ENCODE measurements at regions not wholly inside any gene's neighbourhood (a gene's known extent, or its start where the extent isn't known, plus 50 kb on each side); places are given as distances from the start of the nearest gene placed in this dataset.

DNA sequence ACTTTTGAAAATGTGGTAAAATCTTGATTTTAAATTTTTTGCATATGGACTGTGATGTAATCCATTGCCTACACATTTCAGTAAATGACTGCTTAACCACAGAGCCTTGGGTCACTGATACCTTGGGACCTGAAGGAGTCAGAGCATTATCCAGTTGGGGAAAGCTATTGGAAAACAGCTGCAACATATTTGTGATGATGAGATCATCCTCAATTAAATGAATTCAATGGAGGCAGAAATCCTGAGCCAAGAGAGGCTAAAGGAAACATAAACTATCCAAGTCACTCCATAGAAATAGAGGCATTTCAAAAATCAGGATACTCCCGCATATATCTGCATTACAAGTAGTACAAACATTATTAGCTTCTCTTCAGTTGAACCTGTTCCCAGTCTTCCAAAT lies 99.8 kb upstream of the PRMT6 start:
- H3K4me1 ChIP-seq (ENCODE audit: low read depth) = no peaks in the 10 kb centered on the region
- no peaks in the 10 kb centered on the region for H3K36me3 ChIP-seq
- H3K9me3 ChIP-seq (ENCODE audit: low read depth) = no peaks in the 10 kb centered on the region
- H3K27me3 ChIP-seq = no peaks in the 10 kb centered on the region
- no peak overlapping the region for H3K4me3 ChIP-seq
- no peak overlapping the region for H3K27ac ChIP-seq
- TF ChIP-seq CTCF (IDR thresholded peaks at IDR 0.05; ENCODE audit: low read depth, low read length) = no peak
- no peak for DNase-seq (ENCODE audit: low read depth in 1 of 2, low spot score in 1 of 2)

GRCh38 chr1:106957795-106958194 lies 98.7 kb upstream of the PRMT6 start:
- Histone ChIP-seq H3K4me1 (ENCODE audit: low read depth) (no peaks in the 10 kb centered on the region), H3K27ac (no peak overlapping the region), H3K36me3 (no peaks in the 10 kb centered on the region), H3K27me3 (no peaks in the 10 kb centered on the region), H3K4me3 (no peak overlapping the region), H3K9me3 (ENCODE audit: low read depth) (no peaks in the 10 kb centered on the region)
- TF ChIP-seq CTCF (IDR thresholded peaks at IDR 0.05; ENCODE audit: low read depth, low read length) = no peak
- no peak for DNase-seq (ENCODE audit: low read depth in 1 of 2, low spot score in 1 of 2)

GRCh38 chr1:106960412-106960811 lies 96.1 kb upstream of the PRMT6 start:
- H3K4me1 ChIP-seq (ENCODE audit: low read depth) = no peaks in the 10 kb centered on the region
- no peak overlapping the region for H3K4me3 ChIP-seq
- no peak for DNase-seq (ENCODE audit: low read depth in 1 of 2, low spot score in 1 of 2)
- no peak overlapping the region for H3K27ac ChIP-seq
- no peak for TF ChIP-seq CTCF (IDR thresholded peaks at IDR 0.05; ENCODE audit: low read depth, low read length)
- no peaks in the 10 kb centered on the region for H3K27me3 ChIP-seq
- H3K9me3 ChIP-seq (ENCODE audit: low read depth) = no peaks in the 10 kb centered on the region
- no peaks in the 10 kb centered on the region for H3K36me3 ChIP-seq

- Histone ChIP-seq H3K9me3 (ENCODE audit: low read depth) (no peaks in the 10 kb centered on the region), H3K36me3 (no peaks in the 10 kb centered on the region), H3K27me3 (no peaks in the 10 kb centered on the region), H3K27ac (no peak overlapping the region), H3K4me1 (ENCODE audit: low read depth) (no peaks in the 10 kb centered on the region), H3K4me3 (no peak overlapping the region)
- TF ChIP-seq CTCF (IDR thresholded peaks at IDR 0.05; ENCODE audit: low read depth, low read length) = no peak
- DNase-seq (ENCODE audit: low read depth in 1 of 2, low spot score in 1 of 2) = peak in 1 of 2 donors; percentile 24
Measured at GRCh38 chr1:106961646-106962045, 94.8 kb upstream of the PRMT6 start.

DNA sequence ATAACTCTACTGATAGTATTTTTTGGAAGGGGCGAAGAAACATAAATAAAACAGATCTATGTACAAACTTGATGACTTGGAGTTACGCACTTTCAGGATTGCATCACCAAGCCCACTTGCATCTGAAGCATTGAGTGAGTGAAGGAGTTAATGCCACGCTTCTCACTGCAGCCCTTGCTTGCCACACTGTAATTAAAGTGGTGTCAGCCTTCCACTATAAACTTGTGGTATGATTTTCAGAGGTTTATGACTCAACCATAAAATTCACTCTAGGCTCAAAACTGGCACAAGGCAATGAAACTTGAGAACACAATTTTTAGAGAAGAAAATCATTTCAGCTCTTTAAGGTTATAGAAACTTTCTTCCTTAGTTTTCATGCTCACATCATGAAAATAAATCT lies 93.9 kb upstream of the PRMT6 start:
- no peaks in the 10 kb centered on the region for H3K4me1 ChIP-seq (ENCODE audit: low read depth)
- no peaks in the 10 kb centered on the region for H3K27me3 ChIP-seq
- no peaks in the 10 kb centered on the region for H3K9me3 ChIP-seq (ENCODE audit: low read depth)
- H3K36me3 ChIP-seq = no peaks in the 10 kb centered on the region
- no peak for TF ChIP-seq CTCF (IDR thresholded peaks at IDR 0.05; ENCODE audit: low read depth, low read length)
- no peak overlapping the region for H3K27ac ChIP-seq
- no peak overlapping the region for H3K4me3 ChIP-seq
- DNase-seq (ENCODE audit: low read depth in 1 of 2, low spot score in 1 of 2) = no peak

GRCh38 chr1:106964495-106964894 lies 92.0 kb upstream of the PRMT6 start:
- no peak overlapping the region for H3K27ac ChIP-seq
- H3K36me3 ChIP-seq = no peaks in the 10 kb centered on the region
- no peaks in the 10 kb centered on the region for H3K9me3 ChIP-seq (ENCODE audit: low read depth)
- H3K27me3 ChIP-seq = no peaks in the 10 kb centered on the region
- no peak overlapping the region for H3K4me3 ChIP-seq
- DNase-seq (ENCODE audit: low read depth in 1 of 2, low spot score in 1 of 2) = no peak
- no peak for TF ChIP-seq CTCF (IDR thresholded peaks at IDR 0.05; ENCODE audit: low read depth, low read length)
- H3K4me1 ChIP-seq (ENCODE audit: low read depth) = no peaks in the 10 kb centered on the region

All from cardiac muscle cell (in vitro differentiated cells and primary cell).